SK-N-SH (cell line): ENCODE measurements at regions not wholly inside any gene's neighbourhood (a gene's known extent, or its start where the extent isn't known, plus 50 kb on each side); places are given as distances from the start of the nearest gene placed in this dataset.

Experiments
- CTCF ChIA-PET: fragments of 300-600, 350-600 bp; formaldehyde crosslinking; extraction: SDS; loops from one replicate; lab custom pipeline; 2021; lab: Yijun Ruan, JAX
- POLR2A ChIA-PET: fragments of 350-600 bp; sonication (Branson Sonifier 250); formaldehyde crosslinking; extraction: SDS; loops from one replicate; lab custom pipeline; 2020; ENCODE audit warnings: antibody characterized with exemption, inconsistent platforms; lab: Yijun Ruan, JAX
- DNase-seq: peaks from one replicate; pipeline ENCODE4 v3.0.0; 2012
- H2AFZ ChIP-seq: fragments of 200-600 bp; sonication (generic); 2 replicates; pipeline ENCODE4 v1.8.1; 2016; ENCODE audit warnings: antibody characterized with exemption, mild to moderate bottlenecking, low read depth
- H3F3A ChIP-seq: fragments of 200-600 bp; sonication (generic); replicated peaks from 2 replicates; pipeline ENCODE3; 2016; ENCODE audit warnings: antibody characterized with exemption, mild to moderate bottlenecking; ENCODE audit not compliant: insufficient read depth
- H3K27ac ChIP-seq, 2 experiments: fragments of 200-500 bp in 1 of 2; fragments of 200-600 bp in 1 of 2; sonication (Bioruptor generic) in 1 of 2; sonication (generic), shearing (Covaris generic) in 1 of 2; 2 replicates each; pipeline versions ENCODE4 v1.5.1 to v1.6.1; 2014 to 2016; ENCODE audit warnings: low read depth in 2 of 2, inconsistent platforms in 1 of 2, low read length in 1 of 2, mild to moderate bottlenecking in 1 of 2, mixed read lengths in 1 of 2
- H3K27me3 ChIP-seq: fragments of 200-600 bp; sonication (generic), shearing (Covaris generic); 2 replicates; pipeline ENCODE4 v1.6.1; 2016; ENCODE audit warnings: mixed run types; ENCODE audit not compliant: insufficient read depth
- H3K36me3 ChIP-seq, 2 experiments: fragments of 200-500 bp in 1 of 2; fragments of 200-600 bp in 1 of 2; sonication (Bioruptor generic) in 1 of 2; sonication (generic) in 1 of 2; replicated peaks in 1 of 2; 2 replicates each; pipeline versions ENCODE3 to v1.5.1; 2014 to 2016; ENCODE audit warnings: low read length in 1 of 2, mild to moderate bottlenecking in 1 of 2; ENCODE audit not compliant: insufficient read depth in 2 of 2, control insufficient read depth in 1 of 2
- H3K4me1 ChIP-seq, 2 experiments: fragments of 200-500 bp in 1 of 2; fragments of 200-600 bp in 1 of 2; sonication (Bioruptor generic) in 1 of 2; sonication (generic), shearing (Covaris generic) in 1 of 2; 2 replicates each; pipeline versions ENCODE4 v1.5.1 to v1.6.1; 2014 to 2016; ENCODE audit warnings: low read depth in 1 of 2, low read length in 1 of 2, mixed run types in 1 of 2; ENCODE audit not compliant: insufficient read depth in 2 of 2, control insufficient read depth in 1 of 2
- H3K4me2 ChIP-seq: fragments of 200-600 bp; sonication (generic), shearing (Covaris generic); 2 replicates; pipeline ENCODE4 v1.6.1; 2017; ENCODE audit warnings: mixed run types
- H3K4me3 ChIP-seq, 2 experiments: fragments of 200-500 bp in 1 of 2; fragments of 200-600 bp in 1 of 2; sonication (Bioruptor generic) in 1 of 2; sonication (generic), shearing (Covaris generic) in 1 of 2; 2 replicates each; pipeline versions ENCODE4 v1.5.1 to v1.8.1; 2014 to 2016; ENCODE audit warnings: low read depth in 2 of 2, inconsistent platforms in 1 of 2, low read length in 1 of 2, mild to moderate bottlenecking in 1 of 2, mixed read lengths in 1 of 2, moderate library complexity in 1 of 2
- H3K79me2 ChIP-seq: fragments of 200-600 bp; sonication (generic); 2 replicates; pipeline ENCODE4 v1.8.1; 2017; ENCODE audit warnings: mild to moderate bottlenecking; ENCODE audit not compliant: insufficient read depth
- H3K9ac ChIP-seq: fragments of 200-600 bp; sonication (generic); 2 replicates; pipeline ENCODE4 v1.6.1; 2017; ENCODE audit warnings: mixed run types
- H3K9me2 ChIP-seq: fragments of 200-600 bp; sonication (generic); 2 replicates; pipeline ENCODE4 v1.6.1; 2017; ENCODE audit warnings: mixed run types
- H3K9me3 ChIP-seq: fragments of 200-600 bp; sonication (generic); 2 replicates; pipeline ENCODE4 v1.6.1; 2017; ENCODE audit warnings: mixed run types, mild to moderate bottlenecking, moderate library complexity
- H4K20me1 ChIP-seq: fragments of 200-600 bp; sonication (generic); 2 replicates; pipeline ENCODE4 v1.6.1; 2017; ENCODE audit warnings: mild to moderate bottlenecking, mixed run types; ENCODE audit not compliant: insufficient read depth
- CHD2 ChIP-seq: fragments of 150-350 bp; IDR thresholded peaks from 2 replicates; pipeline ENCODE4 v1.6.1; 2018; ENCODE audit warnings: low read length; ENCODE audit not compliant: partially characterized antibody
- CTCF ChIP-seq: fragments of 200-600 bp; sonication (generic); IDR thresholded peaks from 2 replicates; pipeline ENCODE4 v1.6.1; 2017; ENCODE audit warnings: antibody characterized with exemption, mild to moderate bottlenecking, moderate library complexity
- ELF1 ChIP-seq: IDR thresholded peaks from 2 replicates; pipeline ENCODE4 v1.4.0; 2012
- EZH2phosphoT487 ChIP-seq: fragments of 200-600 bp; sonication (generic); IDR thresholded peaks from 2 replicates; pipeline ENCODE4 v1.6.1; 2017; ENCODE audit warnings: low read depth, mixed run types, mild to moderate bottlenecking, antibody characterized with exemption, moderate library complexity, borderline replicate concordance
- FOSL2 ChIP-seq: IDR thresholded peaks from 2 replicates; pipeline ENCODE4 v1.4.0; 2012; ENCODE audit warnings: low read depth, mild to moderate bottlenecking, moderate library complexity, borderline replicate concordance
- GABPA ChIP-seq: IDR thresholded peaks from 2 replicates; pipeline ENCODE4 v1.4.0; 2012; ENCODE audit warnings: low read depth, mild to moderate bottlenecking
- IRF3 ChIP-seq: fragments of 150-350 bp; IDR thresholded peaks from 2 replicates; pipeline ENCODE4 v1.6.1; 2016; ENCODE audit warnings: mild to moderate bottlenecking, low read depth, low read length
- JUND ChIP-seq: IDR thresholded peaks from 2 replicates; pipeline ENCODE4 v1.4.0; 2012
- MAX ChIP-seq: IDR thresholded peaks from 2 replicates; pipeline ENCODE4 v1.4.0; 2012; ENCODE audit warnings: low read depth
- MEF2A ChIP-seq: IDR thresholded peaks from 2 replicates; pipeline ENCODE4 v1.4.0; 2012; ENCODE audit warnings: low read depth, borderline replicate concordance
- PBX3 ChIP-seq: IDR thresholded peaks from 2 replicates; pipeline ENCODE4; 2012
- REST ChIP-seq: IDR thresholded peaks from 2 replicates; pipeline ENCODE4 v1.6.1; 2012; ENCODE audit warnings: mild to moderate bottlenecking, low read depth, low read length, moderate library complexity
- RFX5 ChIP-seq: IDR thresholded peaks from 2 replicates; pipeline ENCODE4 v1.6.1; 2012; ENCODE audit warnings: mild to moderate bottlenecking, improper control_type of control experiment, low read length
- RXRA ChIP-seq: IDR thresholded peaks from 2 replicates; pipeline ENCODE4 v1.4.0; 2012; ENCODE audit warnings: low read depth, mild to moderate bottlenecking, borderline replicate concordance
- SIN3A ChIP-seq: IDR thresholded peaks from 2 replicates; pipeline ENCODE4 v1.6.1; 2012; ENCODE audit warnings: low read depth, mild to moderate bottlenecking, low read length, moderate library complexity, borderline replicate concordance
- TAF1 ChIP-seq: IDR thresholded peaks from 2 replicates; pipeline ENCODE4 v1.6.1; 2012; ENCODE audit warnings: low read depth, mild to moderate bottlenecking, low read length, moderate library complexity, borderline replicate concordance
- TEAD4 ChIP-seq: IDR thresholded peaks from 2 replicates; pipeline ENCODE4 v1.4.0; 2012; ENCODE audit warnings: mild to moderate bottlenecking, borderline replicate concordance; ENCODE audit not compliant: insufficient read depth
- USF1 ChIP-seq: IDR thresholded peaks from 2 replicates; pipeline ENCODE4 v1.4.0; 2012; ENCODE audit warnings: low read depth, borderline replicate concordance
- YY1 ChIP-seq: IDR thresholded peaks from 2 replicates; pipeline ENCODE4 v1.4.0; 2012; ENCODE audit warnings: low read depth, mild to moderate bottlenecking

GRCh38 chr13:89568746-89569145 lies 1778.7 kb upstream of the MIR17HG start (continued):
- no peak for TF ChIP-seq SIN3A

- no peak overlapping the region for H3K27ac ChIP-seq
- no peak overlapping the region for H2AFZ ChIP-seq
- H3K4me1 ChIP-seq = no peaks in the 10 kb centered on the region
- TF ChIP-seq YY1 = no peak
- TF ChIP-seq FOSL2 = no peak
- TF ChIP-seq GABPA = no peak
- TF ChIP-seq IRF3 = no peak
- no peak for TF ChIP-seq ELF1
- no peak for TF ChIP-seq TEAD4
- no peak for TF ChIP-seq RFX5
- TF ChIP-seq CHD2 = no peak
- no peak for TF ChIP-seq JUND
- TF ChIP-seq, all 33 proteins: peak for 0
- CTCF ChIA-PET = no interaction called here
- Histone ChIP-seq H3K36me3 (no peaks in the 10 kb centered on the region), H3K4me3 (no peak overlapping the region), H3F3A (no peaks in the 10 kb centered on the region), H3K79me2 (no peaks in the 10 kb centered on the region), H3K4me2 (no peak overlapping the region), H4K20me1 (no peaks in the 10 kb centered on the region), H3K9me2 (no peaks in the 10 kb centered on the region), H3K27me3 (no peaks in the 10 kb centered on the region), H3K9ac (no peak overlapping the region), H3K9me3 (no peaks in the 10 kb centered on the region)
- POLR2A ChIA-PET = no interaction called here
- DNase-seq = no peak
Observed at GRCh38 chr13:89571676-89572075, 1775.8 kb upstream of the MIR17HG start.

GRCh38 chr13:89574077-89574476 lies 1773.4 kb upstream of the MIR17HG start:
- Histone ChIP-seq H3K4me1 (no peaks in the 10 kb centered on the region), H3K9me2 (no peaks in the 10 kb centered on the region), H3K36me3 (no peaks in the 10 kb centered on the region), H3K27ac (no peak overlapping the region), H3K9ac (no peak overlapping the region), H3K9me3 (no peaks in the 10 kb centered on the region), H3K79me2 (no peaks in the 10 kb centered on the region), H3K4me2 (no peak overlapping the region), H3K4me3 (no peak overlapping the region), H4K20me1 (no peaks in the 10 kb centered on the region), H3K27me3 (no peaks in the 10 kb centered on the region), H2AFZ (no peak overlapping the region), H3F3A (no peaks in the 10 kb centered on the region)
- ChIA-PET CTCF (no interaction called here), POLR2A (no interaction called here)
- DNase-seq = no peak
- TF ChIP-seq MEF2A (no peak), ELF1 (no peak), USF1 (no peak), TAF1 (no peak), MAX (no peak), REST (no peak), EZH2phosphoT487 (no peak), PBX3 (no peak), RXRA (no peak), CTCF (no peak)
